ENCODE measurements at regions not wholly inside any gene's neighbourhood (a gene's known extent, or its start where the extent isn't known, plus 50 kb on each side); places are given as distances from the start of the nearest gene placed in this dataset.
A peak's percentile ranks its signal among the peaks of the same experiment; 100 is the strongest.

GRCh38 chr17:55635253-55635914 lies 87.3 kb downstream of the TMEM100 start:
- no peak for DNase-seq (ENCODE audit: low read depth in 2 of 3, low spot score in 1 of 3)

- DNase-seq (ENCODE audit: low read depth in 2 of 3, low spot score in 1 of 3): no peak
Observed at GRCh38 chr17:55634702-55635101, 88.0 kb downstream of the TMEM100 start.

GRCh38 chr17:55632893-55633292 lies 89.8 kb downstream of the TMEM100 start:
- no peak for DNase-seq (ENCODE audit: low read depth in 2 of 3, low spot score in 1 of 3)

- DNase-seq (ENCODE audit: low read depth in 2 of 3, low spot score in 1 of 3): no peak
Observed at GRCh38 chr17:55632236-55632635, 90.4 kb downstream of the TMEM100 start.

- DNase-seq (ENCODE audit: low read depth in 2 of 3, low spot score in 1 of 3): no peak
Observed at GRCh38 chr17:55629995-55630394, 92.7 kb downstream of the TMEM100 start.

- DNase-seq (ENCODE audit: low read depth in 2 of 3, low spot score in 1 of 3): no peak
Observed at GRCh38 chr17:55625521-55625920, 97.1 kb downstream of the TMEM100 start.

- no peak for DNase-seq (ENCODE audit: low read depth in 2 of 3, low spot score in 1 of 3)
Observed at GRCh38 chr17:55624772-55625433, 97.8 kb downstream of the TMEM100 start.

GRCh38 chr17:55622547-55622946 lies 100.1 kb downstream of the TMEM100 start:
- no peak for DNase-seq (ENCODE audit: low read depth in 2 of 3, low spot score in 1 of 3)

- DNase-seq (ENCODE audit: low read depth in 2 of 3, low spot score in 1 of 3): no peak
Observed at GRCh38 chr17:55620945-55621344, 101.7 kb downstream of the TMEM100 start.

GRCh38 chr17:55620023-55620422 lies 102.6 kb downstream of the TMEM100 start:
- no peak for DNase-seq (ENCODE audit: low read depth in 2 of 3, low spot score in 1 of 3)

GRCh38 chr17:55617441-55617840 lies 105.2 kb downstream of the TMEM100 start:
- DNase-seq (ENCODE audit: low read depth in 2 of 3, low spot score in 1 of 3): no peak

GRCh38 chr17:55614061-55614460 lies 102.8 kb upstream of the SMIM36 start:
- DNase-seq (ENCODE audit: low read depth in 2 of 3, low spot score in 1 of 3): no peak

GRCh38 chr17:55612691-55613141 lies 101.5 kb upstream of the SMIM36 start:
- DNase-seq (ENCODE audit: low read depth in 2 of 3, low spot score in 1 of 3): no peak

GRCh38 chr17:55607731-55608341 lies 96.6 kb upstream of the SMIM36 start:
- DNase-seq (ENCODE audit: low read depth in 2 of 3, low spot score in 1 of 3): no peak

GRCh38 chr17:55606488-55606815 lies 95.2 kb upstream of the SMIM36 start:
- no peak for DNase-seq (ENCODE audit: low read depth in 2 of 3, low spot score in 1 of 3)

GRCh38 chr17:55605705-55606487 lies 94.6 kb upstream of the SMIM36 start:
- DNase-seq (ENCODE audit: low read depth in 2 of 3, low spot score in 1 of 3): no peak

- peak in 1 of 3 donors; percentile 20 for DNase-seq (ENCODE audit: low read depth in 2 of 3, low spot score in 1 of 3)
Observed at GRCh38 chr17:55601874-55602364, 90.7 kb upstream of the SMIM36 start.

GRCh38 chr17:55598495-55598894 lies 87.2 kb upstream of the SMIM36 start:
- no peak for DNase-seq (ENCODE audit: low read depth in 2 of 3, low spot score in 1 of 3)

- DNase-seq (ENCODE audit: low read depth in 2 of 3, low spot score in 1 of 3): no peak
Observed at GRCh38 chr17:55588446-55589242, 77.4 kb upstream of the SMIM36 start.

GRCh38 chr17:55587608-55588139 lies 76.4 kb upstream of the SMIM36 start:
- DNase-seq (ENCODE audit: low read depth in 2 of 3, low spot score in 1 of 3): no peak

GRCh38 chr17:55585629-55586028 lies 74.4 kb upstream of the SMIM36 start:
- no peak for DNase-seq (ENCODE audit: low read depth in 2 of 3, low spot score in 1 of 3)
